HEK293 (cell line): ENCODE measurements at regions not wholly inside any gene's neighbourhood (a gene's known extent, or its start where the extent isn't known, plus 50 kb on each side); places are given as distances from the start of the nearest gene placed in this dataset.

ENCODE experiments used
- CTCF ChIA-PET: fragments of 350-600 bp; formaldehyde crosslinking; extraction: SDS; loops from one replicate; lab custom pipeline; 2021; ENCODE audit warnings: antibody characterized with exemption; lab: Yijun Ruan, JAX
- POLR2A ChIA-PET: fragments of 300-600 bp; formaldehyde crosslinking; extraction: SDS; loops from one replicate; lab custom pipeline; 2020; ENCODE audit warnings: antibody characterized with exemption, inconsistent platforms; lab: Yijun Ruan, JAX
- H3K27ac ChIP-seq: fragments of 200-500 bp; sonication (Bioruptor generic); 2 replicates; pipeline ENCODE4 v1.5.1; 2014; ENCODE audit warnings: low read depth, low read length, control low read depth, inconsistent platforms; ENCODE audit errors: extremely low read depth
- H3K36me3 ChIP-seq, 2 experiments: fragments of 200-500 bp in 1 of 2; sonication (Bioruptor generic) in 1 of 2; 1 replicate in 1 of 2; 2 replicates in 1 of 2; pipeline ENCODE4 v1.5.1; 2014 to 2017; ENCODE audit warnings: inconsistent platforms in 2 of 2, low read length in 2 of 2; ENCODE audit not compliant: control insufficient read depth in 2 of 2, insufficient read depth in 1 of 2
- H3K4me1 ChIP-seq: fragments of 200-500 bp; sonication (Bioruptor generic); 2 replicates; pipeline ENCODE4 v1.5.1; 2014; ENCODE audit warnings: mild to moderate bottlenecking, low read length, inconsistent platforms; ENCODE audit not compliant: control insufficient read depth, insufficient read depth
- H3K4me3 ChIP-seq: 2 replicates; pipeline ENCODE4 v1.5.1; 2011; ENCODE audit warnings: low read depth, mild to moderate bottlenecking, control low read depth, low read length, moderate library complexity
- H3K9me3 ChIP-seq: fragments of 200-500 bp; sonication (Bioruptor generic); 2 replicates; pipeline ENCODE4 v1.5.1; 2014; ENCODE audit warnings: low read depth, low read length, inconsistent platforms; ENCODE audit not compliant: control insufficient read depth, insufficient read depth
- KLF16 ChIP-seq: fragments of 450-650 bp; formaldehyde crosslinking; IDR thresholded peaks from 2 replicates; pipeline ENCODE4 v1.5.1; 2017; ENCODE audit warnings: missing biosample characterization, missing genetic modification characterization
- KLF17 ChIP-seq: fragments of 450-650 bp; formaldehyde crosslinking; IDR thresholded peaks from 2 replicates; pipeline ENCODE4 v1.5.1; 2016; ENCODE audit warnings: missing biosample characterization, missing genetic modification characterization
- KLF8 ChIP-seq: fragments of 450-650 bp; formaldehyde crosslinking; IDR thresholded peaks from 2 replicates; pipeline ENCODE4 v1.5.1; 2016; ENCODE audit warnings: missing biosample characterization, missing genetic modification characterization
- OSR2 ChIP-seq: fragments of 450-650 bp; formaldehyde crosslinking; IDR thresholded peaks from 2 replicates; pipeline ENCODE4 v1.5.1; 2016; ENCODE audit warnings: missing biosample characterization, missing genetic modification characterization
- PBX3 ChIP-seq: sonication (generic); formaldehyde crosslinking; IDR thresholded peaks from 2 replicates; pipeline ENCODE4 v1.8.1; 2022; ENCODE audit warnings: mild to moderate bottlenecking, moderate library complexity, missing genetic modification reagents
- PRDM4 ChIP-seq: fragments of 450-650 bp; formaldehyde crosslinking; IDR thresholded peaks from 2 replicates; pipeline ENCODE4 v1.5.1; 2017; ENCODE audit warnings: missing biosample characterization, missing genetic modification characterization
- REST ChIP-seq: fragments of 450-650 bp; formaldehyde crosslinking; IDR thresholded peaks from 2 replicates; pipeline ENCODE4 v1.5.1; 2016; ENCODE audit warnings: missing biosample characterization, missing genetic modification characterization
- SALL2 ChIP-seq: fragments of 450-650 bp; formaldehyde crosslinking; IDR thresholded peaks from 2 replicates; pipeline ENCODE4 v1.5.0; 2017; ENCODE audit warnings: missing biosample characterization, mild to moderate bottlenecking, missing genetic modification characterization, borderline replicate concordance
- YY2 ChIP-seq: fragments of 450-650 bp; formaldehyde crosslinking; IDR thresholded peaks from 2 replicates; pipeline ENCODE4 v1.5.1; 2016; ENCODE audit warnings: missing biosample characterization, missing genetic modification characterization
- ZBTB21 ChIP-seq: fragments of 450-650 bp; formaldehyde crosslinking; IDR thresholded peaks from 2 replicates; pipeline ENCODE4 v1.5.1; 2017; ENCODE audit warnings: missing biosample characterization, missing genetic modification characterization
- ZBTB49 ChIP-seq: fragments of 450-650 bp; formaldehyde crosslinking; IDR thresholded peaks from 2 replicates; pipeline ENCODE4 v1.5.1; 2016; ENCODE audit warnings: missing biosample characterization, missing genetic modification characterization, low read depth
- ZNF16 ChIP-seq: fragments of 450-650 bp; formaldehyde crosslinking; IDR thresholded peaks from 2 replicates; pipeline ENCODE4 v1.5.1; 2016; ENCODE audit warnings: low read depth, missing biosample characterization, missing genetic modification characterization
- ZNF184 ChIP-seq: fragments of 450-650 bp; IDR thresholded peaks from 2 replicates; pipeline ENCODE4 v1.5.1; 2018; ENCODE audit warnings: missing biosample characterization, mild to moderate bottlenecking, missing genetic modification characterization
- ZNF2 ChIP-seq: fragments of 450-650 bp; formaldehyde crosslinking; IDR thresholded peaks from 2 replicates; pipeline ENCODE4 v1.5.1; 2016; ENCODE audit warnings: missing biosample characterization, missing genetic modification characterization
- ZNF211 ChIP-seq: fragments of 450-650 bp; formaldehyde crosslinking; IDR thresholded peaks from 2 replicates; pipeline ENCODE4 v1.5.1; 2016; ENCODE audit warnings: low read depth, missing biosample characterization, missing genetic modification characterization
- ZNF214 ChIP-seq: fragments of 450-650 bp; formaldehyde crosslinking; IDR thresholded peaks from 2 replicates; pipeline ENCODE4 v1.5.1; 2017; ENCODE audit warnings: missing biosample characterization, mild to moderate bottlenecking, missing genetic modification characterization, borderline replicate concordance
- ZNF335 ChIP-seq: fragments of 450-650 bp; formaldehyde crosslinking; conservative IDR thresholded peaks from 2 replicates; pipeline ENCODE4 v1.5.1; 2016; ENCODE audit warnings: missing biosample characterization, missing genetic modification characterization
- ZNF394 ChIP-seq: fragments of 450-650 bp; formaldehyde crosslinking; IDR thresholded peaks from 2 replicates; pipeline ENCODE4 v1.5.1; 2016; ENCODE audit warnings: missing biosample characterization, missing genetic modification characterization, mild to moderate bottlenecking, moderate library complexity, borderline replicate concordance
- ZNF449 ChIP-seq: fragments of 450-650 bp; formaldehyde crosslinking; IDR thresholded peaks from 2 replicates; pipeline ENCODE4 v1.5.1; 2017; ENCODE audit warnings: missing biosample characterization, mild to moderate bottlenecking, missing genetic modification characterization, moderate library complexity
- ZNF629 ChIP-seq: fragments of 450-650 bp; formaldehyde crosslinking; IDR thresholded peaks from 2 replicates; pipeline ENCODE4 v1.5.1; 2017; ENCODE audit warnings: missing biosample characterization, missing genetic modification characterization
- ZNF707 ChIP-seq: fragments of 450-650 bp; formaldehyde crosslinking; IDR thresholded peaks from 2 replicates; pipeline ENCODE4 v1.5.1; 2016; ENCODE audit warnings: missing biosample characterization, missing genetic modification characterization

- no peak for TF ChIP-seq REST (tag by site-specific recombination)
- TF ChIP-seq ZNF16 (tag by site-specific recombination): no peak
- no peak for TF ChIP-seq PRDM4 (tag by site-specific recombination)
- TF ChIP-seq ZNF335 (tag by site-specific recombination): no peak
- no peak for TF ChIP-seq ZNF449 (tag by site-specific recombination)
- TF ChIP-seq KLF16 (tag by site-specific recombination): no peak
- TF ChIP-seq PBX3 (CRISPR knock-in tag): no peak
- TF ChIP-seq KLF17 (tag by site-specific recombination): no peak
- no peak for TF ChIP-seq ZNF211 (tag by site-specific recombination)
- no peak for TF ChIP-seq ZNF2 (tag by site-specific recombination)
- TF ChIP-seq ZNF629 (tag by site-specific recombination): no peak
These were observed 97.7 kb downstream of the ANXA5 start (continued) for GRCh38 chr4:121599049-121599448.

- Histone ChIP-seq H3K36me3 (no peaks in the 10 kb centered on the region), H3K27ac (no peak overlapping the region), H3K4me3 (no peak overlapping the region), H3K9me3 (no peaks in the 10 kb centered on the region), H3K4me1 (no peaks in the 10 kb centered on the region)
- POLR2A ChIA-PET: no interaction called here
- CTCF ChIA-PET: interaction anchor here (0.6 kb wide), 1 partner anchor 113 kb away, joined by 3 read pairs; no protein-coding TSS in a partner anchor
- TF ChIP-seq ZBTB49 (tag by site-specific recombination): no peak
- 0 out of 2 replicates have a peak, but pooled peaks have one; percentile 38 for TF ChIP-seq ZBTB21 (tag by site-specific recombination)
- 0 out of 2 replicates have a peak, but pooled peaks have one; percentile 18 for TF ChIP-seq ZNF394 (tag by site-specific recombination)
- TF ChIP-seq PBX3 (CRISPR knock-in tag): no peak
- no peak for TF ChIP-seq ZNF214
- TF ChIP-seq OSR2 (tag by site-specific recombination): 0 out of 2 replicates have a peak, but pooled peaks have one; percentile 24
- no peak for TF ChIP-seq KLF8
- TF ChIP-seq SALL2 (tag by site-specific recombination): no peak
- no peak for TF ChIP-seq YY2 (tag by site-specific recombination)
- TF ChIP-seq ZNF707 (tag by site-specific recombination): no peak
- TF ChIP-seq ZNF184 (tag by site-specific recombination): 0 out of 2 replicates have a peak, but pooled peaks have one; percentile 58
These were observed 99.3 kb downstream of the ANXA5 start for GRCh38 chr4:121597346-121597934.
